Dedifferentiated amniotic fluid mesenchymal stem cell (primary cell): ENCODE measurements at regions not wholly inside any gene's neighbourhood (a gene's known extent, or its start where the extent isn't known, plus 50 kb on each side); places are given as distances from the start of the nearest gene placed in this dataset.

ENCODE experiments used
- DNase-seq: peaks from one replicate; pipeline ENCODE4 v3.0.0-alpha.2; 2016; ENCODE audit errors: extremely low spot score

DNA sequence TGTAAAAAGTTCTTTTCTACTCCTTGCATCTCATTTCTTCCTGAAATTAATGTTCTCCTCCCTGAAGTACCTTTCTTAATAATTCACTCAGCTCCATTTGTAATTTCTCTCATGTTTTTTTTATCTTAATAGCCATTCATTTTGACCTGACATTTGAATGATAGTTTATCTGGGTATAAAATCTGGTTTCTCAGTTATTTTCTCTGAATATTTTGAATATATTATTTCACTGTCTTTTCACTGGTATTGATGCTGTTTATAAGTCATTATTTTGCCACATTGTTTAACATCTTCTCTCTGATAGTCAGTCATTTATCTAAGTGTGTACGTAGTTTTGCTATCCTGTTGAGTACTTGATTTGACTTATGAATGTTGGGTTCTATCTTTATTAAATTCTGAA is 68.8 kb upstream of the ARHGAP18 start:
- no peak for DNase-seq

DNA sequence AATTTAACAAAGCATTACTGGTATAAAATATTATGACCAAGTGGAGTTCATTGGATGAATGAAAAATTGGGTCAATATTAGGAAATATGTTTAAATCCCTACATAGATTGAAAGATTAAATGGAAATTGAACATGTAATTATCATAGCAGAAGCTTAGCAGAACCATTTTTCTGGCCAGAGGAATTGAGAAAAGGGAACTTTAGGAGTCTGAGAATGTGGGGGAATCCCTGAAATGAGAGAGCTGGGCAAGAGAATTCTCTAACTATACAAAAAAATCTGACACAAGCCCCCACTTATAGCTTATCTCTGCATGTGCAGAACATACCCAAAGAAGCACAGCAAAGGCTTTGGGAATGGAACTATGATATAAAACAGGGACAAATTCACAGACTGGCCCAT is 67.4 kb upstream of the ARHGAP18 start:
- no peak for DNase-seq

DNA sequence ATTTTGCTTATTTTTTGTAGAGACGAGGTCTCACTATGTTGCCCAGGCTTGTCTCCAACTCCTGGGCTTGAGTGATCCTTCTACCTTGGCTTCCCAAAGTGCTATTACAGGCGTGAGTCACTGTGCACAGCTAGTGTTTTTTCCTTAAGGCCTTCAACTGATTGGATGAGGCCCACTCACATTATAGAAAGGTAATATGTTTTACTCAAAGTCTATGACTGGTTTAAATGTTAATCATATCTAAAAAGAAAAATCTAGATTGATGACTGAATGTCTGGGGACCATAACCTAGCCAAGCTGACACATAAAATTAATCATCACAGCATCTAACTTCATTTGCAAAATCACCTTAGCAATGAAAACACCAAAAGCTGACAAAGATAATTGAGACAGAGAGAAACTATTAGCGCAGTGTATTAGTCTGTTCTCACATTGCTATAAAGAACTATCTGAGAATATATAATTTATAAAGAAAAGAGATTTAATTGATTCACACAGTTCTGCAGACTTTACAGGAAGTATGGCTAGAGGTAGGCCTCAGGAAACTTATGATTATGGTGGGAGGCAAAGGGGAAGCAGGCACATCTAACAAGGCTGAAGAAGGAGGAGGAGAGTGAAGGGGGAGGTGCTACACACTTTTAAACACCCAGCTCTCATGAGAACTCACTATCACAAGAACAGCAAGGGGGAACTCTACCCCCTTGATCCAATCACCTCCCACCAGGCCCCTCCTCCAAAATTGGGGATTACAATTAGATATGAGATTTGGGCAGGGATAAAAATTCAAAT is 66.8 kb upstream of the ARHGAP18 start:
- no peak for DNase-seq

DNA sequence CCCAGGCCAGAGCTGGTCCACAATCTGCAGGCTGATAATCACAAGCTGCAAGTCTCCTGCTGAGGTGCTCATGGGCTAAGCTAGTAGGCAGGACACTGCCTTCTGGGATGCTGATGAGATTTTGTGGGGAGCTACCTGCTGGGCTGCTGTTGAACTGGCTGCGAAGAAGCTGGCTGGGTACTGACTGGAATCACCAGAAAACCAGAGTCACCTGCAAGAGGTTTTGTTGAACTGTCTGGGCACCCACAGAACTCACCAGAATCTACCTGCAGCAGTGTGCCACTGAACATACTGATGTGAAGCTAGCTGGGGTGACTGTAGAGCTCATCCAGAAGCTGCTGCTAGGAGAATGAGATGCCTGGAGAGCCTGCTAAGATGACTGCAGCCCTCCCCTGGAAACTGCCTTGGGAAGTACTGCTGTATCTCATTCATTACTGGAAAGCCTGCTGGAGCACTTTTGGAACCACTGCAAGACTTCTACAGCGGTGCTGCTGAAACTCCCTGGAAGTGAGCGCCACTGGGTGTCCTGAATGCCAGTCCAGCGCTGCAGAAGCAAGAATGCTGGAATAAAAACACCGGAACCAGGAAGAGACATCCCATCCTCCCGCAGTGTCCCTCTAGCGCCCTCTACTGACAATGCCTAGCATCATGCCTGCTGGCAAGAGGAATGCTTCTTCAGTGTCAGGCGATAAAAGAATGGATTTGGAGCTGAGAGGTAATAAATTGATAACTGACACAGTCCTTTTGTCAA is 64.9 kb upstream of the ARHGAP18 start:
- DNase-seq = peak; percentile 72

DNA sequence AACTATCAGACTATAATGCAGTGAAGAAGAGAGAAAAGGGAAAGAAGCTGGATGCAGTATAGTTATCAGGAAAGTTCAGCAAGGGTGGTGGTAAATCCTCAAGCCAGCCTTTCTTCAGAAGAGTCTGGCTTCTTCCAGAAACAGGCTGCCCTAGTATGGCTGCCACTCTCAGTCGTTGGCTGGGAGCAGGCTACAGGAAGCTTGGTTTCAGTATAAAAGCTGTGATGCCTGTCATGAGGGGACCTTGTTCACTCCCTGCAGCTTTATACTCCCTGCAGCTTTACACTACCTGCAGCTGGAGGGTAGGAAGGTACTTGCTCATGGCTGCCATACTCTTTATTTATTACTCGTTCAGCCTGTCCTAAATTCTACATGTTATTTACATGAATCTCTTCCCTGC is 63.3 kb upstream of the ARHGAP18 start:
- DNase-seq = no peak

DNA sequence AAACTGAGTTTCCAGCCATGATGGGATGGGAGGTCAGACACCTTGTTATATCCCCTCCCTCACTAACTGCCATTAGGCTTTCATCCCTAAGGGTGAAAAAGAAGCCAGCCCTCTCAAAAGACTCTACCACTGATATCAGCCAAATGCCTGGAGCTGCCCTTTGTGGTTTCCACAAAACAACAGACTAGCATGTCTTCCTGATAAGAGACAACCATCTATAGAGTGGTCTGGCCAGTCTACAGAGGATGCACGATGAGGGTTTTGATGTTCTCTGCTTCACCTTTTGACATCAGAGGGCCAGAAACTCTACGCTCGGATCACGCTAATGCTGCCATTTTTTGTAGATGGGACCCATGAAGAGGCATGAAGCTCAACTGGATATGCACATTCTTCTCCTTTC is 61.7 kb upstream of the ARHGAP18 start:
- no peak for DNase-seq

DNA sequence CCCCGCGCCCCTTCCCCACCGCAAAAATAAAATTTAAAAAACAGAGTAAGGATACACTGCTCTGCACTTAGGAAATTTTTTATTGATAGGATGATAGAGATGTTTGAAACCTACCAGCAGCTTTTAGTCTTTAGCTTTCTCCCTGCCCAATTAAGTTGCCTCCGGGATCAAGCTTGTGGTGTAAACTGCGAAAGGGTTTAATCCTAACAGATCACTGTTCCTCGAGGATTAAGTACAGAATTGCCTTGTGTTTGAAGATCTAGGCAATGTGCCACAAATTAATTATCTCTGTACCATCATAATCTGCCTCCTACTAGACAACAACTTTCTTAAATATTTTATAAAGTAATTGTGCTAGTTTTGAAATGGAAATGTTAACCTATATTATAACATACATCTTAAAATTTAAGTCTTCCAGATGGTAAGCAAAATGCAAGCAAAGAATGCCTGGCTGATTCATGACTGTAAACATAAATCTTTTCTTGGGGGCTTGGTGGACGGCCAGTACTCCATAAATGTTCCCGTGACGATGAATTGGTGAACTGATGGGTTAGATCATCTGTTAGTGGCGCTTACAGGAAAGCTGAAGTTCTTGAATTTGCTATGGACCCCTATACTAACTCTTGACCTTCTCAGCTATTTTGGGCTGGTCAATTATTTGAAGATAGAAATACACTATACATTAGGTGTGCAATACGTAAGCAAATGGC is 58.0 kb upstream of the ARHGAP18 start:
- no peak for DNase-seq

DNA sequence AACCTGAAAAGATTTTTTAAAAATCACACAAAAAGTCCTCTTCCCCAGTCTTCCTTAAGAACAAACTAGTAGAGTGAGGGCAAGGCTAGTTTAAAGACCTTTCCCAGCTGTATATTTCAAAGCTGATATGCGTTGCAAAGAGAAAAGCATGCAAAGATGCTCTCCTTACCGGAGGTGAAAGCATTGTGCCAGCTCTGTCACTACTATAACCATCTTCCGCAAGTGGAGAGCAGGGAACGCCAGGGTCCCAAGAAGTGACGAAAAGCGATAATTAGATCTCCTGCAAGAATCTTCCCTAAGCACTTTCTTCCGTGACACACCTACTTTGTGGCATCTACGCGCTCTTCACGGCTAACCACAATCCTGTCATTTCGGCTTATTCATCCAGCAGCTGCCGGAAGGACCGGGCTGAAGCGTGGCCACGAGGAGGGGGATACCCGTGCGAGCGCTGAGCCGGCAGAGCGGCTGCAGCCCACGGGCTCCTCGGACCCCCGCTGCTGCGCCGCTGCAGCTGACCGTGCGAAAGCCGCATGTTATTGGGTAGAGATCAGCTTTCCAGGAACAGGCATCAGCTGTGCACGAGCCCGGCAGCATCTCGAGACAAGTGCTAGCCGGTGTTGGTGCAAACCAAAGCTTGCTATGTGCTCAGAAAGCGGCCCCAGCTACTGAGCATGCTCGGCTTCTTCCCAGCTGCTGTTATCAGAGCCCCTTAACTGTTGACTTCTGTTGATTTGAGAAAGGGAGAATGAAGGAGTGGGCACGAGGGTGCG is 57.2 kb upstream of the ARHGAP18 start:
- DNase-seq = no peak

DNA sequence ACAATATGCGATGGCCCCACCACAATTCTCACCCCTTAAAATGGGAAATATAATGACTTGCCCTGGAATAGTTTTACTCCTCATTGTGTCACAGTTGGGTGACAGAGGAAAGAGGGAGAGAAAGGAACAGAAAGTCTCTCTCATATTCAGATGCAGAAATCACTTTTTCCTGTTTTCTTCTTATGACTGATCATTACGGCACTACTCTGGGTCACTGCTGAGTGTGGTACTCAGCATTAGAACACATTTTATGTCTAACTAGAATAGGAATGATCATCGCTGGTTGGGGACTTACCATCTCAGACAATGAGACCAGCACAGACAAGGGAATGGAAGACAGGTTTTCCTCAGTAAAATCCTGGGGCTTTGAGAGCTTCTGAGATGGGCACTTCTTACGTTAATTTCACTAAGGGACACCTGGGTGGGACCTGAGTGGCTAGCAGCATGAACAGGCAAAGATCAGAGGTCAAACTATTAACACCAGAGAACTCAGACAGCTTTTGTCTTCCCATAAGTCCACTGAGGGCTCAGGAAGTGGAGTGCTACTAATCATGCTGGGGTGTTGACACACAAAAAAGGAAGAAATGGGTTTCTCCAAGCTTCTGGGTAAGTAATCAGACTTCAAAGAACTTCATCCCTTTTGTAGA is 54.9 kb upstream of the ARHGAP18 start:
- DNase-seq = no peak

DNA sequence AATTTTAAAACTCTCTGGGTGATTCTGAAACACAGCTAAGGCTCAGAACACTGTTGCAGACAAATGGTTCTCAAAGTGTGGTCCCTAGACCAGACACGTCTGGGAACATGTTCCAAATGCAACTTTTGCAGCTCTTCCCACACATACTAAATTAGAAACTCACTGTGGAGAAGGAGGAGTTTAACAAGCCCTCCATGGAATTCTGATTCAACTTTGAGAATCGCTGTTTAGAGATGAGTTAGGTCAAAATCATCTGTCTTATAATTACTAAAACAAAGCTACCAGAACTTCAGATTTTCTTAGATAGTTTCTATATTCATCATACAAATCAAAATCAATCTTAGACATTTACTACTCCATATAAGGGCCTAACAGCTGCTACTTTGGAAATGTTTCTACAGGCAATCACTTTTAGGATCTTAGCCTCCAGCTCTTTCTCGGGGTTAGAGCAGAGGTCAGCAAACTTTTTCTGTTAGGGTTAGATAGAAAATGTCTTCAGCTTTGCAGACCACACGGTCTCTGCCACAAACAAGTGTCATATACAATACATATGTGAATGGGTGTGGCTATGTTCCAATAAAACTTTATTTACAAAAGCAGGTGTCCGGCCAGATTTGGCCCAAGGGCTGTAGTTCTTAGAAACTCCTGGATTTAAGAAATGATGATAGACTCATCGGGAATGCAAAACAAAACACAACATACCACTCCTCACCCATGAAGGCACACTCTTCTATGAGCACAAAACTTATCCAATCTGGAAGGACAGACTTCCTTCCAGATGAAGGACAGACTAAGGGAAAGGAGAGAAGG is 50.0 kb upstream of the ARHGAP18 start:
- no peak for DNase-seq
